NAMALWA (cell line): ENCODE measurements at regions not wholly inside any gene's neighbourhood (a gene's known extent, or its start where the extent isn't known, plus 50 kb on each side); places are given as distances from the start of the nearest gene placed in this dataset.

ENCODE experiments used
- DNase-seq: peaks from one replicate; pipeline ENCODE4 v3.0.0-alpha.2; 2015; ENCODE audit warnings: low spot score

DNA sequence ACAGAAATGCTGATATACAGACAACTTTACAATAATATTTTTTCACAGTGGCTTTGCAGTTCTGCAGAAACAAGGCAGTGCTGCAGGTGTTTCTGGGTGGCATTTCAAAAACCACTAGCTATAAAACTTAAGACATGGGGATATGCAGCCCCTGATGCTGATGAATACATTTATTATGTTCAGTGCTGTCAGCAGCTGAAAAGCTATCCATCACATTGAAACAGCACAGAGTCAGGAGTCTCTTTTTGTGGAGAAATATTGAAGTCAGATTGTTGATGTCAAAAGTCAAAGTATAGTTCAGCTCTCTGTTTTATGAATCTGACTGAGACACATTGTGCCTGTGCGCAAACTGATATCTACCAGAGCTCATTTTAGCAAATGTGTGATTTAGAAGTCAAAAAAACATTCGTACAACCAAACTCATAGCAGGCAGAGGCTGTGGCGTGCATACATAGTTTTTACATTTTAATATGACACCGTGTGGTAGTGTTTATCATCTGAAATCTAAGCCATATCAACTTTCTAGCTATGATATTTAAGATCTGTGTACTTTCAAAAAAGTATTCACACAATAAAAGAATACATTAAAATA is 467.6 kb downstream of the PRKD1 start:
- DNase-seq = no peak

- no peak for DNase-seq
Measured at GRCh38 chr14:29461101-29461500, 466.5 kb downstream of the PRKD1 start.

DNA sequence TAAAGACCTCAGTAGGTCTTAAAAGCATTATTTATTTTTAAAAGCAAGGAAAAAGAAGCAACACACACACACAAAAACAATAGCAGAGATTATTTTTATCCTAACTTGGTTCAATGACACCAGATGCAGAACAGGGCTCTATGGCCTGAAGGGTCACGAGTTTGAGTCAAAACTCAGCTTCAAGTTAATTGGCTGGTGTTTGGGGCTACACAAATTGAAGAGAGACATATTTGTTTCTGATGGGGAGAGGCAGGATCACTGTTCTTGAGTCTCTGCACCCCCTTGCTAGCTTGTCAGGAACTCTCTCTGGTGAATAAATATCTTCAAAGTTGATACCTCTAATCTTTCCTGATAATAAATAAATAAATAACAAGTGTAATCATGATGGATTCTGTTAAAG is 466.1 kb downstream of the PRKD1 start:
- no peak for DNase-seq

DNA sequence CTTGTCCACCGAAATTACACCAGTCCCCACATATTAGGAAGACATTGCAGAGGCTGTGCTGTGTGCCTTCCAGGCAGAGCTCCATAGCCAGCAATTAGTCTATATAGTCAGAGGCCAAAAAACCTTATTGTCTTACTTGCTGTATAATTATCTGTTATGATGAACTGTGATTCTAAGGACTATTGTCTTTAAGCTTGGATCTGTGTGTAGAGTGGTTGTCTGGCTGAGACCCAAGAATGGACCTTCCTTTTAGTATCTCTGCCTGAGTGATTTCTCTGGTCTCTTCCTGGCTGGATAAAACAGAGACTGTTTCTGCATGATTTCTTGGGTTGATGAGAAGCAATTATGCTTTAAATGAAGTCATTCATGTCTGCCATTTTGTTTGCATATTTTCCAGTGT is 465.3 kb downstream of the PRKD1 start:
- no peak for DNase-seq

GRCh38 chr14:29462772-29463171 is 464.9 kb downstream of the PRKD1 start:
- DNase-seq = no peak

GRCh38 chr14:29463727-29464395 is 463.8 kb downstream of the PRKD1 start:
- no peak for DNase-seq

DNA sequence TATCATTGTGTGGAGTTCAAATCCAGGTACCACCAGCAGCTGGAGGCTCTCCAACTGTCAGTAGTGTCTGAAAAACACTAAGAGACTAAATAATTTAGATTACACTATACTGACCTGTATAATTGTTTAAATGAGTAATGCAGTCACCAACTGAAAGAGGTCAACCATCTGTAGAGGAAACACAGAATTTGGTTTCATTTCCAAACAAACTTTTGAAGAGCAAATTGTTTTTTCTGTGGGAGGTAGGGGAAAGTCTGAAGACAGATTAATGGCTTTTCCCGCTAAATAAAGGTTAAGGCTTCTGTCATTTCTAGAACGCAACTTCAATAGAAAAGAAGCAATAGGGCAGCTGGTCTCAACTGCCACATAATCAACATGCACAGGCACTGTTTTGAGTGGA is 462.6 kb downstream of the PRKD1 start:
- DNase-seq = no peak

DNA sequence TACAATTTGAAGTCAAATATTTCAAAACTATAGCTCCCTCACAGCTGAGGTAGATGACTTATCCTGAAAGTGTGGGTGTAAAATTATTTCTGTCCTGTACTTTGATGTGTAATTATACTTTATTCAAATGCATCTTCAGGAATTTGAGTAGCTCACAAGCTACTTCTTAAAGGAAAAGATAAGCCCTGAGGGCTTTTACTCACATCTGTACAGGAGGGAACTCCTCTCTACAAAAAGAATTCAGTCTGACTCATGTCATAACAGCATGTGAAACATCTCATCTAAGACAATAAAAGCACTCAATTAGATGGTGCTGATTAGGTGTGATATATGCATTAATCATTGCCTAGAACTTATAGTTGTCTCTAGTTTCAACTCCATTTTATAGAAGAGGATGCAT is 452.0 kb downstream of the PRKD1 start:
- DNase-seq = no peak

- DNase-seq = no peak
Measured at GRCh38 chr14:29486132-29486531, 441.5 kb downstream of the PRKD1 start.

DNA sequence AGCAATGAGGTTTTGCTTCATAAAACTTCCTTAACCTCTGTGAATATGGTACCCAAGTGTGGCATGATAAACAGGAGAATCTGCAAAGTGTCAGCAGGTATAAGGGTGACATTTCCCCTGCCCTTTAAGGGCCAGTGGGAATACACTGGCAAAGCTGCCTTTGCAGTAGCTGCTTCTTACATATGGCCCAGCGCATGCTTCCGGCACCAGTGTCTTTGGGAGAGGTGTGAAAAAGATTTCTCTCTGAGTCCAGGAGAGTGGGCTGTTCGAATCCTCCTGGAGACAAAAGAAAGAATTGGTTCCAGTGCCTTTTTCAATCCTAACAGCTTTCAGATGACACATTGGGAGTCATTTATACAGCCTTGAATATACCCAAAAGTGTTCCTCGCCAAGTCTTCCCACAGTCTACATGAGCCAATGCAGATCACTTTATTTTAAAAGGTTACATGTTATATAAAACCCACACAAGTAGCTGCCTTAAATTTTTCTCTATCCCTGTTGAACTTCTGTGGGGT is 437.7 kb downstream of the PRKD1 start:
- DNase-seq = no peak

DNA sequence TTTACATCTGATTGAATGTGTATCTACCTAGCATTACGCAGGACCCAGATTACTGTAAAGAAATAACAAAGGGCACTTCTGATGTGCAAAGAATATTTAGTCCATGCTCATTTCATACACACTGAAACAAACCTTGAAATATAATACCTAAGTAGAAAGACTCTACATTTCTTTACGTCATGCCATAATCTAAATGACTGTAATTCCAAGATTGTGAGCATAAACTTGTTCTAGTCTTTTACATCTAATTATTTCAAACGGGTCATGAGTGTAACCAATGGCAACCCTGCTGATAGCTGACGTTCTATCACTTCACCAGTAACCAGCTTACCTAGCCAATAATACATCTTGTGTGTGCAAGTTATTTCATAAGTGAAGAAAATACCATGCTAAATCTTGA is 433.8 kb downstream of the PRKD1 start:
- no peak for DNase-seq

GRCh38 chr14:29494312-29494711 is 433.3 kb downstream of the PRKD1 start:
- DNase-seq = no peak

DNA sequence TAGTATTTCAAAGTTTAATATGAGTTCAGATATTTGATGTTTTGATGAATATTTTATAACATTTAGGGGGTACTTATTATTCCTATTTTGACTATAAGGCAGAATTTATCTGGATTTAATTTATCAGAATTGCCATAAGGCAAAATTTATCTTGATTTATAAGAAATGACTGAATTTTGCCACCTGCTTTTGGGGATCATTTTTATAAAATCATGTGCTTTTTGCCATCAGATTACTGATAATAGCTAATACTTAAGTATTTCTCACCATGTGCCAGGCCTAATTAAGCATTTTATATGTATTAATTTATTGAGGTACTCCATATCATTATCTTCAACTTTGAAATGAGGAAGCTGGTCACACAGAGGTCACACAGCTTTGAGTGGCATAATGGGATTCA is 423.7 kb downstream of the PRKD1 start:
- no peak for DNase-seq

DNA sequence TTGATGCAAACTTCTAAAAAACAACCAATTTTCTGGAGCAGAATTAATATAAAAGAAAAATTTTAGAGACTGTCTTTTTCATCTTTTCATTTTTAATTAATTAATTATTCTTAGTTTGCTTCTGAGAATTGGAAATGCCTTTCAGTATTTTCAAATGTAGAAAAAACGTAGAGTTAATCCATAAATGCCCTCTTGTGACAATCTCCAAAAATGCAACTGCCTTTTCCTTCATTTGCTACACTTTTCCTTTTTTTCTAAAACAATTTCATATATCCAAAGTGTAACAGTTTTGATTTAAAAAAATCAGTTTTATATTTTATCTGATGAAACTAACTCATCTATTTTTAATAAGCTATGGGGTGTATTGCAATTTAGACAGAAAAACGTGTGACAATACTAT is 409.3 kb downstream of the PRKD1 start:
- DNase-seq = no peak

GRCh38 chr14:29521526-29522137 is 406.0 kb downstream of the PRKD1 start:
- DNase-seq = peak; percentile 26
